Esophagus muscularis mucosa (tissue), 4 donors: ENCODE measurements at regions not wholly inside any gene's neighbourhood (a gene's known extent, or its start where the extent isn't known, plus 50 kb on each side); places are given as distances from the start of the nearest gene placed in this dataset.

Experiments
- DNase-seq: peaks from one replicate; pipeline ENCODE4 v3.0.0-alpha.2; 2017; ENCODE audit errors: extremely low spot score
- H3K27ac ChIP-seq, 4 donors: fragments of 200-600 bp; sonication (generic); replicated peaks in 1 of 4; 1 replicate in 3 of 4; 2 replicates in 1 of 4; pipeline ENCODE4 v1.5.1; 2016 to 2019; ENCODE audit warnings: mild to moderate bottlenecking in 1 of 4
- H3K27me3 ChIP-seq, 4 donors: fragments of 200-600 bp; sonication (generic); one replicate each; pipeline versions ENCODE4 v1.5.1 to v1.6.0; 2016 to 2019
- H3K36me3 ChIP-seq, 4 donors: fragments of 200-600 bp; sonication (generic); one replicate each; pipeline ENCODE4 v1.5.1; 2016 to 2019
- H3K4me1 ChIP-seq, 4 donors: fragments of 200-600 bp; sonication (generic); one replicate each; pipeline ENCODE4 v1.5.1; 2016 to 2019
- H3K4me3 ChIP-seq, 4 donors: fragments of 200-600 bp; sonication (generic); 1 replicate in 2 of 4; 2 replicates in 2 of 4; pipeline ENCODE4 v1.5.1; 2016 to 2019; ENCODE audit warnings: mild to moderate bottlenecking in 4 of 4, moderate library complexity in 1 of 4
- H3K9me3 ChIP-seq, 4 donors: fragments of 200-600 bp; sonication (generic); 1 replicate in 3 of 4; 2 replicates in 1 of 4; pipeline ENCODE4 v1.5.1; 2016 to 2019
- EP300 ChIP-seq: sonication (generic); formaldehyde crosslinking; IDR thresholded peaks from one replicate; pipeline ENCODE4 v1.6.1; 2017; ENCODE audit warnings: antibody characterized with exemption
- POLR2A ChIP-seq: fragments of 450-650 bp; IDR thresholded peaks from one replicate; pipeline ENCODE4 v1.6.1; 2017; ENCODE audit warnings: antibody characterized with exemption, moderate library complexity, mild to moderate bottlenecking, low read depth
- POLR2AphosphoS5 ChIP-seq, 2 donors: sonication (generic); formaldehyde crosslinking; IDR thresholded peaks; one replicate each; pipeline ENCODE4 v1.6.1; 2017; ENCODE audit warnings: antibody characterized with exemption in 2 of 2
- WGBS: methylation state at CpG from one replicate; pipeline ENCODE4 v1.1.5; 2018; 5-methylcytosine and 5-hydroxymethylcytosine counted together
- intact Hi-C: fragments of 100-400 bp; cut with DNase I; formaldehyde crosslinking; loops from one replicate; pipeline ENCODE4 v1.15.1; 2023
- TF ChIP-seq, protein P1 (sequence below), 3 experiments: fragments of 200-600 bp in 2 of 3; fragments of 450-650 bp in 1 of 3; sonication (generic) in 2 of 3; IDR thresholded peaks; one replicate each; pipeline ENCODE4 v1.5.1; 2017 to 2019; ENCODE audit warnings: antibody characterized with exemption in 3 of 3, mild to moderate bottlenecking in 2 of 3, moderate library complexity in 1 of 3

DNA sequence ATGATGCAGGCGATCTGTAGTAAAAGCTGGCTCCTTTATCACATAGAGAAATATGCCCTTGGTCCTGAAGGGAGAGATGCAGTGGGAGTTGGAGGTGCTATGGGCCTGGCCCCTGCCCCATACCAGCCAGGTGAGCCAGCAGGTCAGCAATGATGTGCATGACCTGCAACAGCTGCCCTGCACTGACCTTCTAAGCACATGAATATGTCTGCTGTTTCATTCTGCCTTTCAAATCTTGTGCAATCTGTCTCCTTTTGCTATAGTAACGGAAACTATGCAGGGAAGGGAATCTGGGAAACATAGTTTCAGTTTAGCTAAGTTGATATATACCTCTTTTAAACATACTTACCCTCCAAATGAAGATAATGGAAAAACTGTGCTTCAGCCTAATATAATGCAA is 235.2 kb downstream of the TDRD15 start:
- Histone ChIP-seq H3K27me3 (no peaks in the 10 kb centered on the region), H3K9me3 (peaks cover 0 to 6% (median 0%) of the 10 kb centered on the region in 4 donors), H3K36me3 (no peaks in the 10 kb centered on the region), H3K4me1 (no peaks in the 10 kb centered on the region), H3K27ac (no peak overlapping the region), H3K4me3 (no peak overlapping the region)
- intact Hi-C loops = no loop called here
- 90% methylated on average over 2 of the region's 2 CpGs for WGBS
- TF ChIP-seq EP300 = no peak
- TF ChIP-seq, protein P1, sequence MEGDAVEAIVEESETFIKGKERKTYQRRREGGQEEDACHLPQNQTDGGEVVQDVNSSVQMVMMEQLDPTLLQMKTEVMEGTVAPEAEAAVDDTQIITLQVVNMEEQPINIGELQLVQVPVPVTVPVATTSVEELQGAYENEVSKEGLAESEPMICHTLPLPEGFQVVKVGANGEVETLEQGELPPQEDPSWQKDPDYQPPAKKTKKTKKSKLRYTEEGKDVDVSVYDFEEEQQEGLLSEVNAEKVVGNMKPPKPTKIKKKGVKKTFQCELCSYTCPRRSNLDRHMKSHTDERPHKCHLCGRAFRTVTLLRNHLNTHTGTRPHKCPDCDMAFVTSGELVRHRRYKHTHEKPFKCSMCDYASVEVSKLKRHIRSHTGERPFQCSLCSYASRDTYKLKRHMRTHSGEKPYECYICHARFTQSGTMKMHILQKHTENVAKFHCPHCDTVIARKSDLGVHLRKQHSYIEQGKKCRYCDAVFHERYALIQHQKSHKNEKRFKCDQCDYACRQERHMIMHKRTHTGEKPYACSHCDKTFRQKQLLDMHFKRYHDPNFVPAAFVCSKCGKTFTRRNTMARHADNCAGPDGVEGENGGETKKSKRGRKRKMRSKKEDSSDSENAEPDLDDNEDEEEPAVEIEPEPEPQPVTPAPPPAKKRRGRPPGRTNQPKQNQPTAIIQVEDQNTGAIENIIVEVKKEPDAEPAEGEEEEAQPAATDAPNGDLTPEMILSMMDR (IDR thresholded peaks at IDR 0.05) = no peak
- TF ChIP-seq POLR2AphosphoS5 (IDR thresholded peaks at IDR 0.05) = no peak
- TF ChIP-seq POLR2A = no peak
- DNase-seq = no peak

DNA sequence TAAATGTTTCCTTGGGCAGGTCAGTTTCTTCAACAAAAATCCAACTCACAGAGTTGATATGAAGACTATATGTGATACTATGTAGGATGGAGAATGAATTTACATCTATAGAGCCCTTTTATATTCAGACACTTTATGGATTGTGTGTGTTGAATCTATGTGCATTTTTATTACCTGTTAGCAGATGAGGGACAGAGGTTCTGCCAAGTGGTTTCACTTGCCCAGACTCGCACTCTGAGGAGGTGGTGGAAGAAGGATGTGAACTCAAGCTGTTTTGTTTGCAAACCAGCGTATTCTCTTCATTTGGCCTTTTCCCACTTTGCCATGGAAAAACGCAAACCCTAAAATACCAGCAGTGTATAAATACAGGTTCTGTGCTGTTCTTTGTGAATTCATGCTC is 237.6 kb downstream of the TDRD15 start:
- Histone ChIP-seq H3K4me3 (no peak overlapping the region), H3K27ac (no peak overlapping the region), H3K9me3 (no peaks in the 10 kb centered on the region), H3K27me3 (no peaks in the 10 kb centered on the region), H3K4me1 (no peaks in the 10 kb centered on the region), H3K36me3 (no peaks in the 10 kb centered on the region)
- no peak for DNase-seq
- intact Hi-C loops = no loop called here
- WGBS = 87% methylated on average over 3 of the region's 3 CpGs
- TF ChIP-seq POLR2A = no peak
- TF ChIP-seq, protein P1 (IDR thresholded peaks at IDR 0.05) = no peak
- no peak for TF ChIP-seq POLR2AphosphoS5 (IDR thresholded peaks at IDR 0.05)
- TF ChIP-seq EP300 = no peak

DNA sequence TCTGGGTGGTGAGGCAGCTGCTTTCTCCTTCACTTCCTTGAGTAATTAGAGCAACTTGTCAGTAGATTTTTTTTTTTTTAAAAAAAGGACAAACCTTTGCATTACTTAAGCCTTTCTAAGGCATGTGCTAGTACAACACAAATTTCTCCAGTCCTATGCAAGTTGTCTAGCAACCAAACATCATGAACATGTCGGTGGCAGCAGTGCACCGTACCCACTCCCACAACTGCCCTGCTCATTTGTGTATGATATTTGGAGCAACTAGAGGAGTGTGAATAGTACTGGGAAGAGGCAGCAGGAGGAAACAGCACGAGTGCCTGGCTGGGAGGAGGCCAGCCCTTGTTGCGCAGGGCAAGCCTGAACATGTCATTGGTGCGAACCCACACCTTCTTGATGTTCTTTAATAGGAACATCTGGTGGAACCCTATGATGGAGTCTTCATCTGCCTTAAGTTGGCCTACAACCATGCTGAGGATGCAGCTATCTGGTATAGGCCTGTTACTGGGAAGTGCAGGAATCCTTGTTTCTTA is 238.3 kb downstream of the TDRD15 start:
- Histone ChIP-seq H3K36me3 (no peaks in the 10 kb centered on the region), H3K27me3 (no peaks in the 10 kb centered on the region), H3K27ac (no peak overlapping the region), H3K4me1 (no peaks in the 10 kb centered on the region), H3K4me3 (no peak overlapping the region), H3K9me3 (no peaks in the 10 kb centered on the region)
- intact Hi-C loops = no loop called here
- TF ChIP-seq POLR2A = no peak
- no peak for TF ChIP-seq POLR2AphosphoS5 (IDR thresholded peaks at IDR 0.05)
- TF ChIP-seq EP300 = no peak
- TF ChIP-seq, protein P1 (IDR thresholded peaks at IDR 0.05) = no peak
- DNase-seq = no peak
- 95% methylated on average over 5 of the region's 5 CpGs for WGBS

DNA sequence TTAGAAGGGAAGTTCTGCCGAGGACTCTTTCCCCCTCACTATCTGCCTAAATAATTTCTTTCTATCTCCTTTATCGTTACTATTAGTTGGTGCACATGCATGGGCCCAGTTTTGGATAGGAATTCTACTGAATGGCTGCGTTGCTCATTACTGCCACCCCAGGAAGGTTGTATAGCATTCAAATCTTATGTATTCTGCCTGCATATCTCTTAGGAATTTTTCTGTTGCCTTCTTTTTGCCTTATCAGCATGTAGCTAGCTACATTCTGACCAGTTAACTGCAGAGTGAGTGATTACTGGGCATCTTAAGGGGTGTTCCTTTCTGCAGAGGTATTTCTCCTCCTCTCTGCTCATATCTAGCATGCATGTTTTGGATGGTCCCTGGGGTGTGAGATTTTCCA is 239.6 kb downstream of the TDRD15 start:
- Histone ChIP-seq H3K4me1 (no peaks in the 10 kb centered on the region), H3K9me3 (no peaks in the 10 kb centered on the region), H3K27ac (no peak overlapping the region), H3K27me3 (no peaks in the 10 kb centered on the region), H3K36me3 (no peaks in the 10 kb centered on the region), H3K4me3 (no peak overlapping the region)
- WGBS = 96% methylated on average over 3 of the region's 3 CpGs
- TF ChIP-seq, protein P1 (IDR thresholded peaks at IDR 0.05) = no peak
- TF ChIP-seq POLR2A (no peak), EP300 (no peak), POLR2AphosphoS5 (IDR thresholded peaks at IDR 0.05) (no peak)
- no peak for DNase-seq
- intact Hi-C loops = no loop called here

DNA sequence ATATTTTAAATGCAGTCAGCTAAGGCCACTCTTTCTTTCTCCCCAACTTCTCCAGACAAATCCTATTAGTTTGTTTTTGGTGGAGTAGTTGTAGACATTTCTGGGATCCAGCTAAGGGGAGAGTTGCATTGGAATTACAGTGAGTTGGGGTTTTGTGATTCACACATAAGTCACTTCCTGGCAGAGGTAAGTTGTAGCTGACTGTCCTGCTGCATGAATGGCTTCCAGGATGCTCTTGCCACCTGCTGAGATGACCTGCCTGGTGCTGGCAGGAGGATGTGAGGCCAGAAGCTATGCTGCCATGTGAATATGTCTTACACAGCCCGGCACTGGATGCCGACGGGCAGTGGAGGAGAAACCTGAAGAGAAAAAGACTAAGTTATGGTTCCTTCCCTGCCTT is 243.7 kb downstream of the TDRD15 start:
- H3K9me3 ChIP-seq = no peaks in the 10 kb centered on the region
- no peaks in the 10 kb centered on the region for H3K36me3 ChIP-seq
- intact Hi-C loops = no loop called here
- H3K27me3 ChIP-seq = no peaks in the 10 kb centered on the region
- no peaks in the 10 kb centered on the region for H3K4me1 ChIP-seq
- no peak overlapping the region for H3K4me3 ChIP-seq
- H3K27ac ChIP-seq = no peak overlapping the region
- TF ChIP-seq, protein P1 (IDR thresholded peaks at IDR 0.05) = no peak
- TF ChIP-seq POLR2AphosphoS5 (IDR thresholded peaks at IDR 0.05) = no peak
- TF ChIP-seq POLR2A = no peak
- no peak for TF ChIP-seq EP300
- 93% methylated on average over 3 of the region's 3 CpGs for WGBS
- DNase-seq = no peak
